GM19397 (cell line): ENCODE measurements at regions not wholly inside any gene's neighbourhood (a gene's known extent, or its start where the extent isn't known, plus 50 kb on each side); places are given as distances from the start of the nearest gene placed in this dataset.

Experiments
- ATAC-seq: cut with Tn5 transposase; IDR thresholded peaks from one replicate; pipeline ENCODE4 v1.9.1; 2021; ENCODE audit warnings: mild to moderate bottlenecking, moderate library complexity; ENCODE audit not compliant: unreplicated experiment

DNA sequence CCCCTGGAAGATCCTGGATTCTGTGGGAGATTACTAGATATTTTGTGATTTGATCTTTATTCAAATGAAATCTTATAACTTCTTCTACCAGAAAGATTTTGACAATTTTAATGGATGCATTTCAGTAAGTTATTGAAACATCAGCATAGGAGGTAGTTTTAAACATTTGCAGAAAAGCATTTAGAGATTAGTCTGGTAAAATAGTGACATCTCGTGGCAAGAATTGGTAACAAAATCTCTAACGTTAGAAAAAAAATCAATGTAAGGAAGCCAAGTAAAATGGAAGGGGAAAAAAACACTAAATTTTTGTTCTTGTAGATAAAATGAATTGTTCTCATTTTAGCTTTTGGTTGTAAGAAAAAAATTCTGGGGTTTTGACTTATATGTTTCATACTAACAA, 73.3 kb downstream of the TASL start:
- no peak for ATAC-seq

DNA sequence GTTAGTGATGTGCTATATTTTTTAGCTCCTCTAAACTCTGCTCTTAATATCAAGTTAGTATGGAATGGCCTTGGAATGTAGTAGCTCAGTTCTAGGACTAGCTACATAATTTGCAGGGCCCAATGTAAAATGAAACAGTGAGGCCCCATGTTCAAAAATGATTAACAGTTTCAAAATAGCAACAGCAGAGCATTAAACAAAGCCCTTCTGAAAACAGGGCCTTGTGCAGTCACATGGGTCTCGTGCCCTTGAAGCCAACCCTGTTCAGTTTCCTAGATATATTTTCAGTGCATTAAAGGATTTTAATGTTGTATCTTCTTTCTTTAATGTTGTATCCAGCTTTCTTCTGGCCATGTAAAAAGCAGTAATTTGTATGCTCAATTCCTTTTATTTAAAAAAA, 82.1 kb downstream of the TASL start:
- ATAC-seq = no peak

DNA sequence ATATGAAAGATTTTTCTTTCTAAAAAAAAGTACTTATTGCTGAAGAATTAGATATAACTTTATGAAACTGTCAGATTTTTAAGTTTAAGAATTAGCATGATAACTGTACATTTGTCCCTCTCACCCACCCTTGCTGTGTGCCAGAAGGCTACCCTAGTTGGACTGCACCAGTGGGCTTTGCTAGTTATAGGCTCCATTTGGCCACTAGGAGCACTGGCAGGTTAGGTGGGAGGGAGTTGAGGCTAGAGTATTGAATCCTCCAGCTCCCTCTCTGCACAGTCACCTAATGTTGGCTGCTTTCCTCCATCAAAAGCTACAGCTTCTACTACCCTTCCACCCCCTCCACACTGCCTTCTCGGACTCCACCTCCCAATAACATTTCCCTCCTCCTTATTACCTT, 84.2 kb downstream of the TASL start:
- ATAC-seq = no peak

DNA sequence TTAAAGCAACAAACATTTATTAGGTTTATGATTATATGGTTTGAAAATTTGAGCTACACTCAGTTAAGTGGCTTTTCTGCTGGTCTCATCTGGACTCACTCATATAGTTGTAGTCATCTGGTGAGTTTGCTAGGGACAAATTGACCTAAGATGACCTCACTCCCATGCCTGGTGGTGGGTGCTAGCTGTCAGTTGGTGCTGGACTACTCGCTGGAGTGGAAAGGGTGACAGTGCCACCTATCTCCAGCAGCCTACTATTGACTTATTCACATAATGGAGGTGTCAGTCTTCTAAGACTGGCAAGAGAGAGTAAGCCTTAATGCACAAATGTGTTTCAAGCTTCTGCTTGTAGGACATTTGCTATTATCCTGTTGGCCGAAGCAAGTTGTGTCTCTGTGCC, 88.2 kb downstream of the TASL start:
- ATAC-seq = no peak

DNA sequence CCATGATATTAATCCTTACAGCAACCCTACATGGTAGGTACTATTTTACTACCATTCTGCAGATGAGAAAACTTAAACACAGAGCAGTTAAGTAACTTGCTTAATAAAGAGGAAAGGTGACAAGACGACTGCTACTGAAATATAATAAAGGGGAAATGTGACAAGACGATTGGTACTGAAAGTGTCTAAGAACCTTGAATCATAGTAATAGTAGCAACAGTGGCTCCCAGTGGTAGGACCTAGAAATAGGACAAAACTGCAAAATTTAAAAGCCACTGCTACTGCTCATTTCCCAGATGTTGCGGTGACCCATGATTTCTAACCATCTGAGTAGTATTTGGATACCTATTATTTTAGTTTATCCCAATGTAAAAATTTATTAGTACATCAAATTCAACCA, 89.5 kb downstream of the TASL start:
- peak; percentile 48 for ATAC-seq

DNA sequence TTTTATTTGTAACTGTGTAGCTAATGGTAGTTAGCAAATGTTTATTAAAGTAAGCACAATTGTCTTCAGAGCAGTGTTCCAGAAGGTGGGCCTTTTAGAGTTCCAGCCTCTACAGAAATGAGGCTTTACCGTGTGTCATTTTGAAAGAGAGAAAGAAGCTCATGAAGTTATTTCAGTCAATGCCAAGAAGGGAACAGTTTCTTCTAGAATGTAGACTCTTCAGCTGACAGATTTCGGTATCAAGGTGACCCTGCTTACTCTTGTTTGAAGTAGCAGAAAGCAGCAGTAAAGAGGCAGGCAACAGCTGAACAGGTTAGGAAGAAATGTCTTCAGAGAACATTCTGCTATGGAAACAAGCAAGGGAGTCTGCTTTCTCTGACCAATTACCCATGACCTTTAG, 93.6 kb downstream of the TASL start:
- no peak for ATAC-seq

DNA sequence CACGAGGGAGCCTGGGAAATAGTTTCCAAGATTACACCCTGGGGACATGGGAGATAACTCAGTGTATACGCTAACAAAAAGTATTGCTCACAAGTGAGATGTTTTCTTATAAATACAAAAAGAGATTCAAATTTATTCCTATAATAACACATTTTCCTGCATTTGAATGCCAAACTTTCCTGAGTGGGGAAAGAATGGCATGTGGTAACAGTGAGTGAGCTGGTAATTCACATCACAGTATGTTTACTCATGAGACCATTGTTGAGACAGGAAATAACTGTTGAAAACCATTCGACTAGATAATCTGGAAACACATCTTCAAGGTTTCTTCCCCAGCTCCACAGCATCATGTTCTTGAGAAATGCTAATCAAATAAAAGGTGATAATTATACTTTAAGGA, 109.1 kb downstream of the TASL start:
- no peak for ATAC-seq
